DND-41 (cell line): ENCODE measurements at regions not wholly inside any gene's neighbourhood (a gene's known extent, or its start where the extent isn't known, plus 50 kb on each side); places are given as distances from the start of the nearest gene placed in this dataset.

Experiments used
- ATAC-seq: fragments of 200-7000 bp; cut with Tn5 transposase; 3 replicates; pipeline ENCODE4 v1.9.1; 2021; ENCODE audit warnings: low read depth; ENCODE audit not compliant: insufficient read depth
- DNase-seq: peaks from one replicate; pipeline ENCODE4 v3.0.0-alpha.2; 2020
- H2AFZ ChIP-seq: 2 replicates; pipeline ENCODE4 v1.6.0; 2012; ENCODE audit warnings: low read depth, low read length
- H3K27ac ChIP-seq: 2 replicates; pipeline ENCODE4 v1.5.1; 2012; ENCODE audit warnings: low read length, inconsistent platforms
- H3K27me3 ChIP-seq: fragments of 200-600 bp; sonication (generic); 2 replicates; pipeline ENCODE4 v1.6.0; 2012; ENCODE audit warnings: low read length, mild to moderate bottlenecking, inconsistent platforms; ENCODE audit not compliant: insufficient read depth, poor library complexity
- H3K36me3 ChIP-seq: 2 replicates; pipeline ENCODE4 v1.5.1; 2012; ENCODE audit warnings: low read length, inconsistent platforms; ENCODE audit not compliant: insufficient read depth
- H3K4me1 ChIP-seq: 2 replicates; pipeline ENCODE4 v1.5.1; 2012; ENCODE audit warnings: mild to moderate bottlenecking, low read length; ENCODE audit not compliant: insufficient read depth
- H3K4me2 ChIP-seq: 2 replicates; pipeline ENCODE4 v1.6.0; 2012; ENCODE audit warnings: mild to moderate bottlenecking, moderate library complexity, low read length, inconsistent platforms; ENCODE audit not compliant: insufficient read depth
- H3K4me3 ChIP-seq, 2 experiments: fragments of 200-600 bp in 1 of 2; shearing (Covaris generic) in 1 of 2; 2 replicates each; pipeline ENCODE4 v1.5.1; 2012 to 2016; ENCODE audit warnings: inconsistent platforms in 2 of 2, low read length in 2 of 2, mild to moderate bottlenecking in 2 of 2, low read depth in 1 of 2, moderate library complexity in 1 of 2
- H3K79me2 ChIP-seq: 2 replicates; pipeline ENCODE4 v1.6.0; 2012; ENCODE audit warnings: low read length, inconsistent platforms; ENCODE audit not compliant: insufficient read depth
- H3K9ac ChIP-seq: 2 replicates; pipeline ENCODE4 v1.6.0; 2012; ENCODE audit warnings: low read depth, mild to moderate bottlenecking, inconsistent platforms, low read length, moderate library complexity
- H3K9me3 ChIP-seq: 2 replicates; pipeline ENCODE4 v1.5.1; 2012; ENCODE audit warnings: low read length, moderate library complexity, mild to moderate bottlenecking, inconsistent platforms; ENCODE audit not compliant: insufficient read depth, severe bottlenecking
- H4K20me1 ChIP-seq: 2 replicates; pipeline ENCODE4 v1.6.0; 2012; ENCODE audit warnings: low read length; ENCODE audit not compliant: insufficient read depth
- CTCF ChIP-seq: IDR thresholded peaks from 2 replicates; pipeline ENCODE4 v1.5.1; 2012; ENCODE audit warnings: borderline replicate concordance, low read length, moderate library complexity, mild to moderate bottlenecking; ENCODE audit not compliant: poor library complexity, severe bottlenecking; ENCODE audit errors: extremely low read depth
- EZH2 ChIP-seq: IDR thresholded peaks from 3 replicates; pipeline ENCODE4 v1.6.1; 2012; ENCODE audit warnings: borderline replicate concordance, low read depth, mild to moderate bottlenecking, moderate library complexity, low read length, inconsistent platforms; ENCODE audit not compliant: severe bottlenecking

DNA sequence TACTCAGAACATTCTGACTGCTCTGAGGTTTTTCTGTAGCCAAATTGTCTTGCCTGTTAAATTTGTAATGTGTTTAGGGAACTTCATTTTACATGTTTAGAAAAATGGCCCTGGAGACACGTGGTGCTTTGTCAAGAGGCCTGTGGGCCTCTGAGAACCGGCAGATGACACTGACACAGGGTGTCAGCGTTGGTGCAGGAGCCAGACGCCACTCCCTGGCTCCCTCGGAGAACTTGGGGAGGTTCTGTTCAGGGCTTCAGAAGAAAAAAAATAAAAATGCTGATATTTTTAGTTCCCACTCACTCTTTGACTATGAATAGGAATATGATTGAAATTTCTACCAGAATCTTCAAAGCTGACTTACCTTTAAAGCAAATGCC lies 190.9 kb upstream of the GATB start:
- Histone ChIP-seq H3K4me1 (no peaks in the 10 kb centered on the region), H3K4me2 (no peak overlapping the region)

DNA sequence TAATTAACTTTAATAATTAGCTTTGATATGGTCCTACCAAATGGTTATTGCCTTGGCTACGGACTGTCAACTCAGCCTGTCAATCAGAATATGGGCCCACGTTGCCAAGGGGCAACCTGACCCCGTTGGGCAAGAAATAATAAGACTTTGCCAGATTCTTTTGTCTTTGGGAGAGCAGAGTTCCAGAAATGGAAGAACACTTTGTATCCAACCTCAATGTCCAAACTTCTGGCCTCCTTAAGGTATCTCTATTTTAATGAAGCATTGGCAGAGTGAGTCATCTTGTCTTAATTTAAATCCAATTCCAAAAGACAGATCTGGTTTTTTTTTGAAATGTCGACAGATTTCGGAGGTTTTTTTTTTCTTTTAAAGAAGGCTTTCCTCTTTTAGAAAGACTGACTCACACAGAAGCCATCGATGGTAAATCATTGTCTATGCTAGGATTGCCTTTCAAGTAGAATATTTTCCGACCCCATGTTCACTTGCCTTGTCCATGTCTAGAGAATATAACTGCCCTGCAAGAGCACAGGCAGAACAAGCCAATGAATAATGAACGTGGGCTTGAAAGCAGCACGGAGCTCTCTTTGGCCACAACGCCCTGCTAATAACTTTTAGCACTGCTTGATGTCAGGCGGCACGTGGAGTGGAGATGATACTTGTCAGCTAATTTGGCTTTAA lies 190.3 kb upstream of the GATB start:
- no peak for ATAC-seq
- TF ChIP-seq EZH2 (no peak), CTCF (no peak)

More for the DNA sequence above, 190.9 kb upstream of the GATB start:
- no peak overlapping the region for H3K9ac ChIP-seq
- H3K27me3 ChIP-seq, result no peaks in the 10 kb centered on the region
- ATAC-seq (no peak), DNase-seq (no peak)
- no peaks in the 10 kb centered on the region for H4K20me1 ChIP-seq
- H3K27ac ChIP-seq, result no peak overlapping the region
- TF ChIP-seq CTCF, result no peak
- no peak for TF ChIP-seq EZH2
- no peak overlapping the region for H2AFZ ChIP-seq
- H3K79me2 ChIP-seq, result no peaks in the 10 kb centered on the region
- H3K4me3 ChIP-seq, result no peak overlapping the region
- H3K9me3 ChIP-seq, result peaks cover 16% of the 10 kb centered on the region
- H3K36me3 ChIP-seq, result no peaks in the 10 kb centered on the region

DNA sequence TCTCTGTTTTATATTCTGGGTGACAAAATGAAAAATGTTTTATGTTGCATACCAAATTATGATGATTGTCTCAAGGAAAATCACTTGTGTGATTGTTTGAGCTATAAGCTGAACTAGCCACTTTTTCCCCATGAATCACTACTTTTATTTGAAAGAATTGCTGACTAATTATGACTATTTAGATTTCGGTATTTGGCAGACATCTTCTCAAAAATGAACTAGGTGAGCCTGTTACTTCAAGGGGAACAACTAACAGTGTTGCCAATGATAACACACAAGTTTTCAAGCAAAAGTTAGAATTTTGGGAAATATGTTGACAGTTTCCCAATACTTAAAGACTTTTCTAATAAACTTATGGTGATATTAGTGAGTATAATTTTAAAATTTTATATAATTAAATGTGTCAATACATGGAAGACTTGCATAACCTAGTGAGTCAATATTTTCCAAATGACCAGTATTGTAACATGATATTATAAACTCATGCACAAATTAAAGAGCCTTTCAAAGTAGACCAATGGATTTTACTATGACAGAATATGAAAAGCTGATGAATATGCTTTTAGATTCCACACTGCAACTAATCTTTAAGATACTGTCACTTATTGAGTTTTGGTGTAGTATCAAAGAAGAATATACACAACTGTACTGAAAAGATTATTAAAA lies 187.7 kb upstream of the GATB start:
- DNase-seq (no peak), ATAC-seq (no peak)
- H3K9me3 ChIP-seq, result peaks cover 35% of the 10 kb centered on the region
- H3K4me3 ChIP-seq, result no peak overlapping the region
- TF ChIP-seq CTCF (no peak), EZH2 (no peak)
- no peaks in the 10 kb centered on the region for H4K20me1 ChIP-seq
- H3K4me2 ChIP-seq, result no peak overlapping the region
- H2AFZ ChIP-seq, result no peak overlapping the region
- no peaks in the 10 kb centered on the region for H3K79me2 ChIP-seq
- no peak overlapping the region for H3K9ac ChIP-seq
- no peaks in the 10 kb centered on the region for H3K36me3 ChIP-seq
- no peaks in the 10 kb centered on the region for H3K27me3 ChIP-seq
- no peaks in the 10 kb centered on the region for H3K4me1 ChIP-seq
- no peak overlapping the region for H3K27ac ChIP-seq

More for the DNA sequence above, 190.3 kb upstream of the GATB start:
- Histone ChIP-seq H3K27ac (no peak overlapping the region), H3K79me2 (no peaks in the 10 kb centered on the region), H3K4me3 (no peak overlapping the region), H4K20me1 (no peaks in the 10 kb centered on the region), H2AFZ (no peak overlapping the region), H3K4me2 (no peak overlapping the region), H3K36me3 (no peaks in the 10 kb centered on the region), H3K9ac (no peak overlapping the region), H3K4me1 (no peaks in the 10 kb centered on the region), H3K9me3 (peaks cover 22% of the 10 kb centered on the region), H3K27me3 (no peaks in the 10 kb centered on the region)
- DNase-seq, result no peak
